HFF-Myc (cell line): ENCODE measurements at regions not wholly inside any gene's neighbourhood (a gene's known extent, or its start where the extent isn't known, plus 50 kb on each side); places are given as distances from the start of the nearest gene placed in this dataset.

Experiments used
- DNase-seq: peaks from one replicate; pipeline ENCODE4 v3.0.0-alpha.2; 2011; ENCODE audit warnings: low read depth; ENCODE audit errors: extremely low read depth
- H3K4me3 ChIP-seq: replicated peaks from 2 replicates; pipeline ENCODE4 v1.5.1; 2011; ENCODE audit warnings: low read depth, mild to moderate bottlenecking, control low read depth, low read length
- TF ChIP-seq, protein P1 (sequence below): IDR thresholded peaks from 2 replicates; pipeline ENCODE4 v1.5.1; 2012; ENCODE audit warnings: mild to moderate bottlenecking, low read depth, low read length, control low read depth; ENCODE audit errors: missing control alignments

DNA sequence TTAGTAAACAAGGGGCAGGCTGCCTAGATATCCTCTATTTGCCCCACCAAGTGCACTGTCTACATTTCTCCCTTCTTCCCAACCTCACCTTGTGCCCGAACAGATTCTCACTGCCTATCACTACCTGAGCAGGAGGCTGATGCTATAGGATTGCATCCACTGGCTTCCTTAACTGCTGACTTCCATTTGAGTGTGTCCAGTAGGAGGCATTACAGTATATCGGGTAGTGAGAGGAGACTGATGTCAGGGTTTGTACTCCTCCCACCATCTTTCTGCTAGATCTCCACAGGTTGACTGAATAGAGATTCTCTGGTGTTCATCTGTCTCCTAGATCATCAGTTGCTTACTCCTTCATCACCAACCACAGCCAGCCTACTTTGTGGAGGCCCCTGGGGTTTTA is 796.3 kb downstream of the LRRIQ3 start:
- no peak for DNase-seq
- TF ChIP-seq, protein P1, sequence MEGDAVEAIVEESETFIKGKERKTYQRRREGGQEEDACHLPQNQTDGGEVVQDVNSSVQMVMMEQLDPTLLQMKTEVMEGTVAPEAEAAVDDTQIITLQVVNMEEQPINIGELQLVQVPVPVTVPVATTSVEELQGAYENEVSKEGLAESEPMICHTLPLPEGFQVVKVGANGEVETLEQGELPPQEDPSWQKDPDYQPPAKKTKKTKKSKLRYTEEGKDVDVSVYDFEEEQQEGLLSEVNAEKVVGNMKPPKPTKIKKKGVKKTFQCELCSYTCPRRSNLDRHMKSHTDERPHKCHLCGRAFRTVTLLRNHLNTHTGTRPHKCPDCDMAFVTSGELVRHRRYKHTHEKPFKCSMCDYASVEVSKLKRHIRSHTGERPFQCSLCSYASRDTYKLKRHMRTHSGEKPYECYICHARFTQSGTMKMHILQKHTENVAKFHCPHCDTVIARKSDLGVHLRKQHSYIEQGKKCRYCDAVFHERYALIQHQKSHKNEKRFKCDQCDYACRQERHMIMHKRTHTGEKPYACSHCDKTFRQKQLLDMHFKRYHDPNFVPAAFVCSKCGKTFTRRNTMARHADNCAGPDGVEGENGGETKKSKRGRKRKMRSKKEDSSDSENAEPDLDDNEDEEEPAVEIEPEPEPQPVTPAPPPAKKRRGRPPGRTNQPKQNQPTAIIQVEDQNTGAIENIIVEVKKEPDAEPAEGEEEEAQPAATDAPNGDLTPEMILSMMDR: no peak
- H3K4me3 ChIP-seq: no peak overlapping the region

GRCh38 chr1:73382966-73383365 is 815.0 kb downstream of the LRRIQ3 start:
- DNase-seq: no peak
- TF ChIP-seq, protein P1: no peak
- no peak overlapping the region for H3K4me3 ChIP-seq

DNA sequence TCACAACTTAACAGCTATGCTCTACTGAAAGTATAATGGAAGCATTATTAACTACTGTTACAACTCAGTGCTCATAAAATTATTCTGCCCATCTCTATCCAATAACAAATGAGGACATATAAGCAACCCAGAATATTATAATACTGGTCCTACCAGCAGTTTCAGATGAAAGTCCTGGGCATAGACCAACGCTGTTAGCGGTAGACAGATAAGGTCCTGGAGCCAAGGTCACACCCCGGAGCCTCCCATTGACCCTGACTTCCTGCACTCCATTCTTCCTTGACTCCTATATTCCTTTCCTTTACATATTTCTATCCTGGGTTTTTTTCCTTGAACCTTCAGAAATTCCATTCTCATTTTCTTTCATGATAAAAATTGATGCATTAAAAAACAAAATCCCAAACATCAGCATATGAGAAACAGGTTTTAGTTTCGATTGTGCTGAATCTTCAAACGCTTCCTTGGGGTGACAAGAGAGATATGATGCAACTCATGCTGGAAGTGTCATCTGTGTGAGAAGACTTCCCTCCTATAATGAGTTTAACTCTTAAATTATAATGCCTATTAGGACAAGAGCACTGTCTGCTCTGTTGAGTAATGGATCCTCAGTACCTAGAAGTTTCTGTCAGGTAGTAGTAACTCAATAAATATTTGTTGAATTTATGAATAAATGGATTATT is 831.1 kb downstream of the LRRIQ3 start:
- DNase-seq: no peak
- TF ChIP-seq, protein P1: no peak

GRCh38 chr1:73359001-73359400 is 839.0 kb downstream of the LRRIQ3 start:
- no peak overlapping the region for H3K4me3 ChIP-seq
- TF ChIP-seq, protein P1: no peak
- DNase-seq: no peak

More for the DNA sequence above, 831.1 kb downstream of the LRRIQ3 start:
- H3K4me3 ChIP-seq: no peak overlapping the region

DNA sequence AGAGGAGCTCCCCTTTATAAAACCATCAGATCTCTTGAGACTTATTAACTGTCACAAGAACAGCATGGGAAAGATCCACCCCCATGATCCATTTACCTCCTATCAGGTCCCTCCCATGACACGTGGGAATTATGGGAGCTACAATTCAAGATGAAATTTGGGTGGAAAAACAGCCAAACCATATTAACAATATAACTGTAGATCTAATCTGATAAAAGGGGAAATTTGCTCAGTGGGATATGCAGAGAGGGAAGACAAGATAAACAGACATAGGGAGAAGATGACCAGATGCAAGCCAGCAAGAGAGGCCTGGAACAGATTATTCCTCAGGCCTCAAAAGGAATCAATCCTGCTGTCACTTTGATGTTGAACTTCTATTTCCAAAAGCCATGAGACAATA is 841.5 kb downstream of the LRRIQ3 start:
- no peak for DNase-seq
- no peak overlapping the region for H3K4me3 ChIP-seq
- TF ChIP-seq, protein P1: no peak

DNA sequence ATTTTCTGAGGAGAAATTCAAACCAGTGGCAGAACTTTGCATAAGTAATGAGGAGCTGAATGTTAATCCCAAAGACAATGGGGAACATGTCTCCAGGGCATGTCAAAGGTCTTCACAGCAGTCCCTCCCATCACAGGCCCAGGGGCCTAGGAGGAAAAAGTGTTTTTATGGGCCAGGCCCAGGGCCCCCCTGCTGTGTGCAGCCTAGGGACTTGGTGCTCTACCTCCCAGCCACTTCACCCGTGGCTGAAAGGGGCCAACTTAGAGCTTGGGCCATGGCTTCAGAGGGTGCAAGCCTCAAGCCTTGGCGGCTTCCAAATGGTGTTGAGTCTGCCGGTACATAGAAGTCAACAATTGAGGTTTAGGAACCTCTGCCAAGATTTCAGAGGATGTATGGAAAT is 854.0 kb downstream of the LRRIQ3 start:
- H3K4me3 ChIP-seq: no peak overlapping the region
- TF ChIP-seq, protein P1: no peak
- no peak for DNase-seq
